ENCODE measurements at regions not wholly inside any gene's neighbourhood (a gene's known extent, or its start where the extent isn't known, plus 50 kb on each side); places are given as distances from the start of the nearest gene placed in this dataset.

GRCh38 chr14:85359505-85359904 is 170.4 kb upstream of the FLRT2 start:
- no peak for TF ChIP-seq CTCF (conservative IDR thresholded peaks at IDR 0.05 in 1 of 2, IDR thresholded peaks at IDR 0.05 in 1 of 2; ENCODE audit: extremely low read depth in 1 of 2, insufficient read depth in 1 of 2, low read depth in 1 of 2, low read length in 2 of 2)
- TF ChIP-seq EZH2 (IDR thresholded peaks at IDR 0.05; ENCODE audit: borderline replicate concordance, low read length), result no peak

Measured in mammary epithelial cell (primary cell).